HepG2 (cell line): ENCODE measurements at regions not wholly inside any gene's neighbourhood (a gene's known extent, or its start where the extent isn't known, plus 50 kb on each side); places are given as distances from the start of the nearest gene placed in this dataset.
A peak's percentile ranks its signal among the peaks of the same experiment; 100 is the strongest.

Source experiments
- ATAC-seq: fragments of 200-7000 bp; cut with Tn5 transposase; 3 replicates; pipeline ENCODE4 v1.9.1; 2020; ENCODE audit warnings: mild to moderate bottlenecking, moderate library complexity
- BruUV-seq: library from RNA; stranded (reverse); fragments of 400-500 nt; replicated peaks from 2 replicates; lab custom pipeline; 2021; lab: Mats Ljungman, UMichigan
- CTCF ChIA-PET: fragments of 300-600 bp; formaldehyde crosslinking; extraction: SDS; loops from one replicate; lab custom pipeline; 2021; ENCODE audit warnings: low total read pairs, inconsistent platforms, low intra/inter-chr PET ratio; lab: Yijun Ruan, JAX
- POLR2A ChIA-PET: fragments of 350-600 bp; sonication (Branson Sonifier 250); formaldehyde crosslinking; loops from one replicate; lab custom pipeline; 2020; ENCODE audit warnings: antibody characterized with exemption, inconsistent platforms; lab: Yijun Ruan, JAX
- DNase-seq: peaks from one replicate; pipeline ENCODE4 v3.0.0-alpha.2; 2015; ENCODE audit warnings: low spot score
- FAIRE-seq: peaks from 3 replicates; lab custom pipeline; 2011; peaks lifted over from hg19 to GRCh38; lab: Jason Lieb, UNC
- H2AFZ ChIP-seq: one replicate; pipeline ENCODE4 v1.6.1; 2011; ENCODE audit warnings: low read length, inconsistent platforms
- H3K27ac ChIP-seq: fragments of 300-600 bp; 3 replicates; pipeline ENCODE4 v1.8.0; 2011; ENCODE audit warnings: mixed run types, mild to moderate bottlenecking, mixed read lengths, low read length, inconsistent platforms; ENCODE audit not compliant: insufficient read depth; ENCODE audit errors: extremely low read length
- H3K27me3 ChIP-seq, 2 experiments: fragments of 200-600 bp in 1 of 2; 2 replicates in 1 of 2; 3 replicates in 1 of 2; pipeline versions ENCODE4 v1.6.0 to v1.8.0; 2011; ENCODE audit warnings: low read length in 2 of 2, mild to moderate bottlenecking in 2 of 2, moderate library complexity in 2 of 2, inconsistent platforms in 1 of 2; ENCODE audit not compliant: insufficient read depth in 2 of 2, control insufficient read depth in 1 of 2
- H3K36me3 ChIP-seq, 2 experiments: fragments of 200-600 bp in 1 of 2; replicated peaks in 1 of 2; 2 replicates in 1 of 2; 3 replicates in 1 of 2; pipeline versions ENCODE4 v1.5.1 to v1.8.0; 2011; ENCODE audit warnings: low read length in 2 of 2, inconsistent platforms in 1 of 2; ENCODE audit not compliant: insufficient read depth in 2 of 2, control insufficient read depth in 1 of 2
- H3K4me1 ChIP-seq: 2 replicates; pipeline ENCODE4 v1.5.1; 2012; ENCODE audit warnings: low read length, inconsistent platforms; ENCODE audit not compliant: insufficient read depth
- H3K4me2 ChIP-seq: 2 replicates; pipeline ENCODE4 v1.6.0; 2011; ENCODE audit warnings: low read depth, low read length, inconsistent platforms
- H3K4me3 ChIP-seq, 3 experiments: fragments of 200-600 bp in 1 of 3; sonication (generic), shearing (Covaris generic) in 1 of 3; replicated peaks in 1 of 3; 2 replicates each; pipeline ENCODE4 v1.5.1; 2011 to 2016; ENCODE audit warnings: low read length in 3 of 3, inconsistent platforms in 2 of 3, low read depth in 2 of 3, mild to moderate bottlenecking in 2 of 3, control low read depth in 1 of 3, mixed read lengths in 1 of 3; ENCODE audit not compliant: insufficient read depth in 1 of 3
- H3K79me2 ChIP-seq: one replicate; pipeline ENCODE4 v1.6.1; 2011; ENCODE audit warnings: low read length, inconsistent platforms; ENCODE audit not compliant: insufficient read depth
- H3K9ac ChIP-seq: 2 replicates; pipeline ENCODE4 v1.6.0; 2011; ENCODE audit warnings: mild to moderate bottlenecking, low read depth, low read length, inconsistent platforms; ENCODE audit not compliant: insufficient read depth
- H3K9me3 ChIP-seq: 2 replicates; pipeline ENCODE4 v1.5.1; 2012; ENCODE audit warnings: mild to moderate bottlenecking, low read length
- H4K20me1 ChIP-seq: 2 replicates; pipeline ENCODE4 v1.6.0; 2011; ENCODE audit warnings: inconsistent platforms, mild to moderate bottlenecking, low read length, moderate library complexity; ENCODE audit not compliant: insufficient read depth
- AGO2 ChIP-seq: fragments of 200-400 bp; formaldehyde crosslinking; optimal IDR thresholded peaks from 2 replicates; pipeline ENCODE3; 2017; ENCODE audit warnings: mild to moderate bottlenecking, low read depth, low read length, moderate library complexity
- ATAD3A ChIP-seq: sonication (generic); formaldehyde crosslinking; IDR thresholded peaks from 2 replicates; pipeline ENCODE4 v1.4.0; 2020; ENCODE audit warnings: missing genetic modification reagents
- BHLHE40 ChIP-seq: IDR thresholded peaks from 2 replicates; pipeline ENCODE4 v1.6.1; 2011; ENCODE audit warnings: low read length, improper control_type of control experiment
- CEBPB ChIP-seq: IDR thresholded peaks from 2 replicates; pipeline ENCODE4 v1.6.1; 2011; ENCODE audit warnings: low read depth, low read length, improper control_type of control experiment, borderline replicate concordance
- CEBPG ChIP-seq: IDR thresholded peaks from 2 replicates; pipeline ENCODE4 v1.6.1; 2016
- CREB3 ChIP-seq: sonication (generic); formaldehyde crosslinking; IDR thresholded peaks from 2 replicates; pipeline ENCODE4 v1.5.0; 2020; ENCODE audit warnings: missing genetic modification reagents
- HNRNPH1 ChIP-seq: fragments of 200-400 bp; formaldehyde crosslinking; optimal IDR thresholded peaks from 2 replicates; pipeline ENCODE3; 2017; ENCODE audit warnings: mild to moderate bottlenecking, low read depth, low read length
- HNRNPK ChIP-seq: fragments of 200-400 bp; formaldehyde crosslinking; IDR thresholded peaks from 2 replicates; pipeline ENCODE4 v1.6.1; 2018; ENCODE audit warnings: low read length, low read depth, moderate library complexity, mild to moderate bottlenecking; ENCODE audit not compliant: poor library complexity, severe bottlenecking
- PRDM4 ChIP-seq: sonication (generic); formaldehyde crosslinking; IDR thresholded peaks from 2 replicates; pipeline ENCODE4 v1.9.0; 2021; ENCODE audit warnings: missing genetic modification reagents, borderline replicate concordance
- RNF219 ChIP-seq: sonication (generic); formaldehyde crosslinking; IDR thresholded peaks from 2 replicates; pipeline ENCODE4 v1.5.0; 2020; ENCODE audit warnings: mild to moderate bottlenecking, missing genetic modification reagents
- SOX5 ChIP-seq: IDR thresholded peaks from 2 replicates; pipeline ENCODE4 v1.6.1; 2016; ENCODE audit warnings: borderline replicate concordance
- ZNF256 ChIP-seq: sonication (generic); formaldehyde crosslinking; conservative IDR thresholded peaks from 2 replicates; pipeline ENCODE4 v1.4.0; 2020; ENCODE audit warnings: missing genetic modification reagents
- ZNF296 ChIP-seq: sonication (generic); formaldehyde crosslinking; conservative IDR thresholded peaks from 2 replicates; pipeline ENCODE4 v1.5.0; 2020; ENCODE audit warnings: mild to moderate bottlenecking, missing genetic modification reagents
- ZNF337 ChIP-seq: sonication (generic); formaldehyde crosslinking; IDR thresholded peaks from 2 replicates; pipeline ENCODE4 v1.5.1; 2020; ENCODE audit warnings: missing genetic modification reagents, low read depth, mild to moderate bottlenecking, borderline replicate concordance
- ZNF609 ChIP-seq: sonication (generic); formaldehyde crosslinking; IDR thresholded peaks from 2 replicates; pipeline ENCODE4 v1.4.0; 2020; ENCODE audit warnings: mild to moderate bottlenecking, missing genetic modification reagents, borderline replicate concordance
- WGBS: methylation state at CpG from one replicate; pipeline ENCODE4 v1.1.6; 2017; ENCODE audit warnings: low lambda C conversion rate; 5-methylcytosine and 5-hydroxymethylcytosine counted together
- in situ Hi-C: cut with HindIII; loops from 2 replicates; pipeline ENCODE4 v1.10.0; 2017; ENCODE audit warnings: low pct_unique_long_range_greater_than_20kb; ENCODE audit not compliant: extremely low pct_ligation_motif_present
- intact Hi-C: fragments of 100-400 bp; cut with micrococcal nuclease; formaldehyde crosslinking; loops from one replicate; pipeline ENCODE4 v1.10.0; 2022; ENCODE audit not compliant: unreplicated experiment

DNA sequence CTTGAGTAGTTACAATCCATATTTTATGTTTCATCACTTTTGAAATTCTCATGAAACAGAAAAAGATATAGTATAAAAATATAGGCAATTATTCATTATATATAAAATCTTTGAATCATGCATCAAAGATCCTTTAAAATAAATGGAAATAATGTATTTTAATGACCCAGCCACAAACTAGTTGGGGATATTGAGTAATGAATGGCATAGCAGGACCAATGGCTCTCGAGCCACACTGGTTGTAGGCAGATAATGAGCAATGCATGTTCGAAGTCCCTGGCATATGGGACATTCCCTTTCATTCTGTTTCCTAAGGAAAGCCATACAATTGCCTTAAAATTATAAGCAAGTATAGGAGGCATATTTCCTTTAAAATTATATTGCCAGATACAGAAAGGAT, 107.4 kb upstream of the IL12A start:
- no peak overlapping the region for H2AFZ ChIP-seq
- H3K79me2 ChIP-seq = no peaks in the 10 kb centered on the region
- CTCF ChIA-PET = no interaction called here

More for the DNA sequence above, 107.4 kb upstream of the IL12A start:
- Histone ChIP-seq H3K9me3 (no peaks in the 10 kb centered on the region), H3K27me3 (no peaks in the 10 kb centered on the region), H4K20me1 (no peaks in the 10 kb centered on the region), H3K27ac (no peak overlapping the region), H3K36me3 (no peaks in the 10 kb centered on the region), H3K4me2 (no peak overlapping the region), H3K9ac (no peak overlapping the region), H3K4me3 (no peak overlapping the region), H3K4me1 (no peaks in the 10 kb centered on the region)
- ATAC-seq = no peak
- no peak for FAIRE-seq
- intact Hi-C loops (loop anchor here (10.0 kb wide), 1 partner anchor 464 kb away; no protein-coding TSS in a partner anchor), in situ Hi-C loops (loop anchor here (5.0 kb wide), 1 partner anchor 126 kb away; no protein-coding TSS in a partner anchor)
- TF ChIP-seq ZNF609 (CRISPR knock-in tag) (no peak), ZNF337 (CRISPR knock-in tag) (no peak), ATAD3A (CRISPR knock-in tag) (no peak), SOX5 (CRISPR knock-in tag) (no peak), ZNF256 (CRISPR knock-in tag) (no peak), AGO2 (no peak), RNF219 (CRISPR knock-in tag) (no peak), ZNF296 (no peak), HNRNPH1 (no peak), CEBPB (peak; percentile 86), HNRNPK (no peak), BHLHE40 (no peak), CREB3 (CRISPR knock-in tag) (no peak), CEBPG (CRISPR knock-in tag) (peak; percentile 47; the same call in 1 of the 2 replicates), PRDM4 (CRISPR knock-in tag) (no peak)
- no peak for DNase-seq
- BruUV-seq = no TSS peak
- WGBS = 35% methylated on average over 2 of the region's 2 CpGs
- POLR2A ChIA-PET = no interaction called here
